ENCODE measurements at regions not wholly inside any gene's neighbourhood (a gene's known extent, or its start where the extent isn't known, plus 50 kb on each side); places are given as distances from the start of the nearest gene placed in this dataset.

- DNase-seq (ENCODE audit: low read depth in 1 of 2, low spot score in 1 of 2): no peak
These were observed 73.8 kb upstream of the NABP1 start for GRCh38 chr2:191604154-191604553.

DNA sequence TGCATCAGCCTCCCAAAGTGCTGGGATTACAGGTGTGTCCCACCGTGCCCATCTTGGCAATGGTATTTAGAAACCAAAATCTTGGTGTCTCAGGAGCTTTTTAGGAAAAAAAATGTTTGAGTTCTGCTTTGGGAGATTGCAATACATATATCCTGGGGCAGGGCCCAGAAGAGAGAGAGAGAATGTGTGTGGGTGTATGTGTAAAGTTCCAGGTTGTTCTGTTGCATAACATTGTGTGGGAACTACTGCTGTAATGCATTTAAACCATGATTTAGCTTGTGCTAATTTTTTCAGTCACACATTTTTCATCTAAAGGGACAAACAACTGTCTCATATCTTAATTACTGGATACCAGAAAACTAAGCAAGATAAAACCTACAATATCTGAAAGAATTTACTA lies 70.8 kb upstream of the NABP1 start:
- no peak for DNase-seq (ENCODE audit: low read depth in 1 of 2, low spot score in 1 of 2)

DNA sequence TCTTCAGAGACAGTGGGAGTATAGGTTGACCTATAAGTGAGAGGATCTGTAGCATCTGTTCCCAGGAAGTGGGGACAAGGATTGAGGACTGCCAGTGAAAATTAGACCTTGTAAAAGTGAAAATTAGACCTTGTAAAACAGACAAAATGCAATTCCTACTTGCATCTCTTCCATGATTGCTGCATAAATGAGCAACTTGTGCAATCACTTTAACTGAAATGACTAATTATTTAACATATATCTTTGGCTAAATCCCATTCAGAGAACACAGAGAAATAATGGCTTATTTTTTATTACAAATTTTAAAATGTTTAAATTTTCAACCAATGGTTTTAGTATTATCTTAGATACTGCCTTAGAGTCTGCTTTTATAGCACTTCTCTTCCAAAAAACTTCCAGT lies 67.2 kb upstream of the NABP1 start:
- DNase-seq (ENCODE audit: low read depth in 1 of 2, low spot score in 1 of 2): no peak

DNA sequence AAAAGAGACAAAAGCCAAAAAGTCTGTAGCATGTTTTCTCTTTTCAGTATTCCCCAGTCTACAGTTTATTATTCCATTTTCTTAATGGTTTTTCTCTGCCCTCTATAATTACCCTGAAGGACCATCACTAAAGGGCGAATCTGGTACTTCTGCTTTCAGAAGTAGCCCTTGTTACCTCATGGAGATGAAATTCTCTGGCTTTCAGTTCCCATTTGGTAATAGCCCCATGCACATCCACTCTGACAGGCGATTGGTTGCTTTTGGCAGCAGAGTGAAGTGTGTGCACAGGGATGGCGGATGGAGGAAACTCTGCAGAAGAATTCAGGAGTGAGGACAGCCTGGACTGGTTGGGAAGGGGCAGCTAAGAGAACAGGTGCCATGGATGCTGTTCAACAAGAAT lies 66.3 kb upstream of the NABP1 start:
- no peak for DNase-seq (ENCODE audit: low read depth in 1 of 2, low spot score in 1 of 2)

DNA sequence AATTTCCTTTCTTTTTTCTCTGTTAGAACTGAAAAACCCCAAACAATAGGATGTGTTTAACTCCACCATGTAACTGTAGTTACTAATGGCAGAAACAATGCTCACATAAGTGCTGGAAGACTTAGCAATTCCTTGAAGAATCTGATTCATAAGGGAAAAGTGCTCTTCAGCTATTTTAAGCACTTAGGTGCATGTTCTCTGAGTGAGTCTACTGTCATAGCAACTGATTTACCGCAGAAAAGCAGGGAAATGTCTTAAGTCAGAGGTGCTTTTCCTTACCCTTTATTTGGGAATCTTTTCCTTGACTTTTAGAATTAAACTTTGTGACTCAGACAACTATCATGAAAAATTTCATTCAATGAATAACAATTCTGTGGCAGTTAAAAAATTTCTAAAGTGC lies 65.4 kb upstream of the NABP1 start:
- DNase-seq (ENCODE audit: low read depth in 1 of 2, low spot score in 1 of 2): no peak

DNA sequence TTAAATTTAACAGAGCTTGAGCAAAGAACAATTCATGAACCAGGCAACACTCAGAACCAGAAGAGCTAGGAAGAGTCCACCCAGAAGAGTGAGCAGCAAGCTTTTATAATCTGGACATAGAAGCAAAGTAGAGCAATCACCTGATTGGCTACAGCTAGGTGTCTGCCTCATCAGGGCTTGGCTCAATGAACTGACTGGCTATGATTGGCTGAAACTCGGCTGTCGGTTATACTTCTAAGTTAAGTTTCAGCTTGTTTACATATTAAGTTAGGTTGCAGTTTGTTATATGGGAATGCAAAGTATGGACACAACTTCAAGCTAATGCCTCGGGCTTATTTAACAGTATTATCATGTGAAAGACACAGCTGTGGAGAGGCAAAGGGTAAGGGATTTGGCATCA lies 63.2 kb upstream of the NABP1 start:
- no peak for DNase-seq (ENCODE audit: low read depth in 1 of 2, low spot score in 1 of 2)

DNA sequence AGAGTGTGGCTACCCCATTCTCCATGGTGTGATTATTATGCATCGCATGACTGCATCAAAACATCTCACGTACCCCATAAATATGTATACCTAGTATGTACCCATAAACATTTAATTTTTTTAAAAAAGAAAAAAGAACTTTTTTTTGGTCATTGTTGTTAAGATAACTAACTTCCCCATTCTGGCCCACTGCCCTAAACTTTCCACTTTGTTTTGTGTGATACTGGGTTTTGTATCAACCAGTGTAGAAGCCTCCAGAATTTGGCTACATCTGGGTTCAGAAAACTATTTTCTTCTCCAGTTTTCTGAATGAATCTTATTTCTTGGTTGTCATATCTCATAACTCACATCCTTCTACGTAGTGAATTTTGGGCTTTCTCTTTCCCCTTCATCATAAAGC lies 62.3 kb upstream of the NABP1 start:
- DNase-seq (ENCODE audit: low read depth in 1 of 2, low spot score in 1 of 2): no peak

- peak in 1 of 2 donors; percentile 27 for DNase-seq (ENCODE audit: low read depth in 1 of 2, low spot score in 1 of 2)
These were observed 60.4 kb upstream of the NABP1 start for GRCh38 chr2:191617575-191617974.

DNA sequence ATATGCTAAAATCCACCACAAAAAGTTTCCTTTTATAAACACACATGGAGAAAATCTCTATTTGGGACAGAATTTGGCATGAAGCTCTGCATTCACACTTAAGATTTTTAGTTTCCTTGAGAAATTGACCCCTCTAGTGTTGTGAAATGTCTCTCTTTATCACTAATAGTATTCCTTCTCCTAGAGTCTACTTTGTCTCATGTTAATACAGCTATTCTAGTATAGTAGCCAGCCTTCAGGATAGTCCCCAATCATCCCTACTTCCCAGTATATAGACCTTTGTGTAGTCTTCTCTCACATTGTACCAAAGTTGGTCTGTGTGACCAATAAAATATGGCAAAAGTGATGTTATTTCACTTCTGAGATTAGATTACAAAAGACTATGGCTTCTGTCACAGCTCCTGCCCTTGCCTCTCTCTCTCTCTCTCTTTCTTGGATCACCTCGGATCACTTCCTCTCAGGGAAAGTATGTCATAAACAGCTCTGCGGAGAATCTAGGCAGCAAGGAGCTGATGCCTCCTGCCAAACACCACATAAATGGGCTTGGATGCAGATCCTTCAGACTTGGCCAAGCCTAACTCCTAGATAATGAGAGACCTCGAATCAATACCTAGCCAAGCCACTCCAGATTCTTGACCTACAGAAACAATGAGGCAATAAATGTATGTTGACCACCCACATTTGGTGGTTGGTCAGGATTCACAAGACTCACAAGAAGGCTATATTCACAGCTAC lies 59.7 kb upstream of the NABP1 start:
- no peak for DNase-seq (ENCODE audit: low read depth in 1 of 2, low spot score in 1 of 2)

- DNase-seq (ENCODE audit: low read depth in 1 of 2, low spot score in 1 of 2): no peak
These were observed 59.1 kb upstream of the NABP1 start for GRCh38 chr2:191618786-191619185.

DNA sequence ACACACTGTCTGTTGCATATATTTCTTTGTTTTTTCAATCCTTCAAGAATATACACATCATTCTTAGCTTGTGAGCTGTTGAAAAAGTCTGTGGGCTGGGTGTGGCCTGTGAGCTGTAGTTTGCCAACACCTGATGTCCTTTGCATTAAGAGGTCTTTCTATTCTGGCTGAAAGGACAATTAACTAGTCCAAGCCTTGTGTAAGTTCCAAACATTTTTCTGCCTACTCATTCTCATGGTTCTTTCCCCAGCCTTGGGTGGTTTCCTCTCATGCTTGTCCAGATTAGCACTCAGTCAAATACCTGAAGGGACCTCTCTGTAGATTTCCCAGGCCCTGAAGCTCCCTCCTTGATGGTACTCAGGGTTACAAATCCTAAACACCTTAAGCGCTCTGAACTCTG lies 57.8 kb upstream of the NABP1 start:
- DNase-seq (ENCODE audit: low read depth in 1 of 2, low spot score in 1 of 2): no peak

DNA sequence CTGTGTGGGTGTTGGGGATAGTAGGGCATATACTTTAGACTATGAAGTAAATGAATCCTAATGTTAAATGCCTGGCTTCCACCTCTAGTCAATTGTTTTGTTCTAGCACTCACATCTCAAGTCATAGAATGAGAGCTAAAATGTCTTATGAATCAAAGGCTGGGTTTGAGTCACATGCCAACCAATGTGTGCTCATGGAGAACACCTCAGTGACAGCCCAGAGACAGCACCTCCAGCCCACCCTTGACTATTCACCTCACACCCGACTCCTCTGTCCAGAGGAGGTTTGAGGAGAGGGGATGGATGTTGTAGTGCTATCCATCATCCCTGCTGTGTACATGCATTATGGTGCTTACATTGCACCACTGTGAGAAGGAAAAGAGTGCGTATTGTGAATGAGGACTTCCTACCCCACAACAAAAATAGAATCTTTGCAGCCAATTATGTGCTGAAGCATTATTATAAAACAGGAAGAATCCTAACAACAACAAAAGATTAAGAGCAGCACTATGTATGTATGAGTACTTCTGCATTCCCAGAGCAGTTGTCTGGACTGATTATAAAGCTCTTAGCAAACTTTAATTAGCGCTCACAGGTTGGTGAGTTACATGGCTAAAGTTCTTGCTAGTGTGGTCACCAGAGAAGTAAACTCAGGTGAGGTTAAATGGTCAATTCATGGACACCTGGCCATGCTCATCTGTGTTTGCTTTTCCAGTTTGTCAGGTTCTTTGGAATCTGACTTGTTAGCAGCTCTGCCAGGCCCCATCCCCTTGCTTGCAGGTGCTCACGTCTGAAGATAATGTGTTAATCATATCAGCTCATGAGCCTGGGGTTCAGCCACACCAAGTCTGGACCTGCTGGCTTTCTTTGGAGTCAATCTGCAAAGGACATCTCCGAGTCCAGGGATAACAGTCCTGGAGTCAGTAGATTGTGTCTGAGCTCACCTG lies 55.3 kb upstream of the NABP1 start:
- DNase-seq (ENCODE audit: low read depth in 1 of 2, low spot score in 1 of 2): no peak

GRCh38 chr2:191625016-191625415 lies 52.9 kb upstream of the NABP1 start:
- peak in 1 of 2 donors; percentile 19 for DNase-seq (ENCODE audit: low read depth in 1 of 2, low spot score in 1 of 2)

GRCh38 chr2:191625446-191625845 lies 52.5 kb upstream of the NABP1 start:
- no peak for DNase-seq (ENCODE audit: low read depth in 1 of 2, low spot score in 1 of 2)

DNA sequence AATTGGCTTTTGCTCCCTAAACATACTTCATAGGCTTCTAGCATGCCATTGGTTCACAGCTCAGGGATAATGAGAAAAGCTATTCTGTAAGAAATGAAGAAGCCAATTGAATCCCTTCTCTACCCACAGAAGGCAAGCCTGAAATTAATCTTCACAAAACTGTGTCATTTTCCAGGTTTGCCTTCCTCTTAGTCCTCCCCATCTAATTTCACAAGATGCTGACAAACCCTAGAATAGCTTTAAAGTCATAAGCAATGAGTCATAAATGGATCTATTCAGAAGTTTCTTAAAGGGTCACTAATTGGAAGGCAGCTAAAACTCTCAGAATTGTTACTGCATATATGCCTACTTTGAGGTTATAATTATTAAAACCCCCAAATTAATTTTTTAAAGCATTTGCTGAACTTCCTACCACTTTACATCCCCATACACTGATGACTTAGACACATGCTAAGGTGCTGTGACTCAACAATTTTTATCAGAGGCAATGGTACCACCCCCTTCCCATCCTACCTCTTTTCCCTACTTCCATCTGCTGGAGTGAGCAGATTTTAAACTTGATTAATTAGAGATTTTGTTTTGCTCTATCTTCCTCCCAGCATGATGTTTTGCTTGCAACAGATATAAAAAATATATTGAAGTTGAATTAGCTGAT lies 51.3 kb upstream of the NABP1 start:
- DNase-seq (ENCODE audit: low read depth in 1 of 2, low spot score in 1 of 2): no peak

DNA sequence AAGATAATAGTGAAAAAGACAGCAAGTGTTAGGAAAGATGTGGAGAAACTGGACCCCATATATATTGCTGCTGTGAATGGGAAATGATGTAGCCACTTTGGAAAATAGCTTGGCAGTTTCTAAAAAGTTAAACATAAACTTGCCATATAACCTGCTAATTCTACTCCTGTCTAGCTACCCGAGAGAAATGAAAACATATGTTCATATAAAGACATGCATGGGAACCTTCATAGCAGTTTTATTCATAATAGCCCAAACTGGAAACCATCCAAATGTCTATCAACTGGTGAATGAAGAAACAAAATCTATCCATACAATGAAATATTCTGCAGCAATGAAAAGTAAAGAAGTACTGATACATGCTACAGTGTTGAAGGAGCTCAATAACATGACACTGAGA lies 50.4 kb upstream of the NABP1 start:
- DNase-seq (ENCODE audit: low read depth in 1 of 2, low spot score in 1 of 2): no peak

Data from stimulated activated CD4-positive, alpha-beta T cell treated with anti-CD3 and anti-CD28 coated beads, Interleukin-15, amount 100 ng/mL, for 1 hour (primary cell).